HCT116 (cell line): ENCODE measurements at regions not wholly inside any gene's neighbourhood (a gene's known extent, or its start where the extent isn't known, plus 50 kb on each side); places are given as distances from the start of the nearest gene placed in this dataset.
A peak's percentile ranks its signal among the peaks of the same experiment; 100 is the strongest.

ENCODE experiments used
- ATAC-seq: fragments of 200-7000 bp; cut with Tn5 transposase; 2 replicates; pipeline ENCODE4 v1.9.1; 2020; ENCODE audit warnings: mild to moderate bottlenecking, moderate library complexity
- BruUV-seq: library from RNA; stranded (reverse); fragments of 400-500 nt; replicated peaks from 2 replicates; lab custom pipeline; 2021; lab: Mats Ljungman, UMichigan
- CTCF ChIA-PET: fragments of 300-600 bp; sonication (Branson Sonifier 250); formaldehyde crosslinking; loops from one replicate; lab custom pipeline; 2021; ENCODE audit warnings: antibody characterized with exemption; lab: Charles Lee
- POLR2A ChIA-PET: fragments of 300-600, 350-600 bp; sonication (Branson Sonifier 250); formaldehyde crosslinking; loops from one replicate; lab custom pipeline; 2021; ENCODE audit warnings: antibody characterized with exemption; lab: Charles Lee
- RAD21 ChIA-PET, 2 experiments: fragments of 300-600 bp; sonication (Branson Sonifier 250); formaldehyde crosslinking; loops; one replicate each; lab custom pipeline; 2023; ENCODE audit warnings: low total read pairs in 2 of 2; ENCODE audit not compliant: uncharacterized antibody in 2 of 2, unreplicated experiment in 2 of 2, low non-redundant PET in 1 of 2; lab: Charles Lee
- DNase-seq: peaks from one replicate; pipeline ENCODE4 v3.0.0-alpha.2; 2010; ENCODE audit warnings: low read depth, low spot score
- H2AFZ ChIP-seq: fragments of 200-600 bp; shearing (Covaris generic), sonication (generic); 2 replicates; pipeline ENCODE4 v1.6.1; 2017; ENCODE audit warnings: low read depth, mixed run types, mixed read lengths, antibody characterized with exemption, low read length; ENCODE audit not compliant: poor library complexity, severe bottlenecking
- H3K27ac ChIP-seq: 2 replicates; pipeline ENCODE4 v1.5.1; 2012; ENCODE audit warnings: low read depth, low read length
- H3K27me3 ChIP-seq: fragments of 200-600 bp; sonication (generic); 2 replicates; pipeline ENCODE4 v1.6.1; 2016; ENCODE audit warnings: mixed run types, low read length, mixed read lengths; ENCODE audit not compliant: insufficient read depth
- H3K36me3 ChIP-seq, 2 experiments: fragments of 200-500 bp in 1 of 2; fragments of 200-600 bp in 1 of 2; sonication (Bioruptor generic) in 1 of 2; sonication (generic) in 1 of 2; 2 replicates each; pipeline versions ENCODE4 v1.5.1 to v1.6.1; 2014 to 2016; ENCODE audit warnings: low read length in 2 of 2, inconsistent platforms in 1 of 2, mixed read lengths in 1 of 2, mixed run types in 1 of 2; ENCODE audit not compliant: insufficient read depth in 2 of 2, control insufficient read depth in 1 of 2
- H3K4me1 ChIP-seq, 2 experiments: fragments of 200-600 bp in 1 of 2; sonication (generic) in 1 of 2; 2 replicates each; pipeline versions ENCODE4 v1.5.1 to v1.6.1; 2012 to 2017; ENCODE audit warnings: low read length in 2 of 2, inconsistent platforms in 1 of 2, mild to moderate bottlenecking in 1 of 2, mixed read lengths in 1 of 2, mixed run types in 1 of 2, moderate library complexity in 1 of 2; ENCODE audit not compliant: insufficient read depth in 2 of 2, control insufficient read depth in 1 of 2
- H3K4me2 ChIP-seq: fragments of 200-600 bp; sonication (generic); 2 replicates; pipeline ENCODE4 v1.6.1; 2017; ENCODE audit warnings: mixed run types, low read length, mixed read lengths
- H3K4me3 ChIP-seq, 2 experiments: fragments of 200-600 bp in 1 of 2; sonication (generic) in 1 of 2; replicated peaks in 1 of 2; 2 replicates each; pipeline ENCODE4 v1.5.1; 2011 to 2016; ENCODE audit warnings: low read length in 2 of 2, control low read depth in 1 of 2, low read depth in 1 of 2, mild to moderate bottlenecking in 1 of 2, mixed read lengths in 1 of 2, mixed run types in 1 of 2
- H3K79me2 ChIP-seq: fragments of 200-600 bp; sonication (generic); 2 replicates; pipeline ENCODE4 v1.6.1; 2017; ENCODE audit warnings: mild to moderate bottlenecking, mixed run types, low read length, moderate library complexity, mixed read lengths; ENCODE audit not compliant: insufficient read depth
- H3K9ac ChIP-seq: fragments of 200-600 bp; sonication (generic); 2 replicates; pipeline ENCODE4 v1.6.1; 2016; ENCODE audit warnings: low read length, mixed read lengths
- H3K9me2 ChIP-seq: fragments of 200-600 bp; sonication (generic), shearing (Covaris generic); 2 replicates; pipeline ENCODE4 v1.6.1; 2017; ENCODE audit warnings: mixed run types, mild to moderate bottlenecking, moderate library complexity; ENCODE audit not compliant: insufficient read depth
- H3K9me3 ChIP-seq, 2 experiments: fragments of 200-500 bp in 1 of 2; fragments of 200-600 bp in 1 of 2; sonication (Bioruptor generic) in 1 of 2; sonication (generic) in 1 of 2; 2 replicates each; pipeline ENCODE4 v1.6.1; 2014 to 2017; ENCODE audit warnings: low read length in 2 of 2, mixed read lengths in 2 of 2, inconsistent platforms in 1 of 2, low read depth in 1 of 2, mild to moderate bottlenecking in 1 of 2, mixed run types in 1 of 2, moderate library complexity in 1 of 2; ENCODE audit not compliant: control insufficient read depth in 1 of 2, insufficient read depth in 1 of 2
- H4K20me1 ChIP-seq: fragments of 200-600 bp; sonication (generic), shearing (Covaris generic); 2 replicates; pipeline ENCODE4 v1.6.1; 2017; ENCODE audit warnings: mixed run types, mild to moderate bottlenecking, moderate library complexity; ENCODE audit not compliant: insufficient read depth
- ATF3 ChIP-seq: IDR thresholded peaks from 2 replicates; pipeline ENCODE4 v1.6.1; 2012
- CBX3 ChIP-seq: IDR thresholded peaks from 2 replicates; pipeline ENCODE4 v1.6.1; 2012; ENCODE audit warnings: low read depth
- ELF1 ChIP-seq: IDR thresholded peaks from 2 replicates; pipeline ENCODE4 v1.6.1; 2012; ENCODE audit warnings: low read depth, borderline replicate concordance
- EZH2 ChIP-seq: fragments of 200-600 bp; sonication (generic); IDR thresholded peaks from 2 replicates; pipeline ENCODE4 v1.6.1; 2017; ENCODE audit warnings: antibody characterized with exemption, mixed run types
- FOSL1 ChIP-seq: IDR thresholded peaks from 2 replicates; pipeline ENCODE4 v1.6.1; 2012; ENCODE audit warnings: low read depth
- JUND ChIP-seq: IDR thresholded peaks from 2 replicates; pipeline ENCODE4 v1.6.1; 2012
- MAX ChIP-seq: IDR thresholded peaks from 2 replicates; pipeline ENCODE4 v1.6.1; 2012
- POLR2A ChIP-seq: IDR thresholded peaks from 2 replicates; pipeline ENCODE4 v1.7.0; 2011; ENCODE audit warnings: borderline replicate concordance; ENCODE audit not compliant: insufficient read depth, insufficient read length; ENCODE audit errors: extremely low read depth
- POLR2AphosphoS5 ChIP-seq: IDR thresholded peaks from 2 replicates; pipeline ENCODE4 v1.6.1; 2011; ENCODE audit warnings: mild to moderate bottlenecking, low read depth, low read length, moderate library complexity
- RAD21 ChIP-seq: IDR thresholded peaks from 2 replicates; pipeline ENCODE4 v1.6.1; 2012; ENCODE audit warnings: low read depth, mild to moderate bottlenecking
- REST ChIP-seq: IDR thresholded peaks from 2 replicates; pipeline ENCODE4 v1.6.1; 2012; ENCODE audit warnings: low read depth
- TCF7L2 ChIP-seq: IDR thresholded peaks from 2 replicates; pipeline ENCODE4 v1.7.0; 2011; ENCODE audit warnings: borderline replicate concordance, inconsistent platforms; ENCODE audit not compliant: insufficient read depth, insufficient read length; ENCODE audit errors: extremely low read depth
- ZNF274 ChIP-seq: fragments of 200-500 bp; sonication (Bioruptor generic); IDR thresholded peaks from 2 replicates; pipeline ENCODE4 v1.6.1; 2014; ENCODE audit warnings: mild to moderate bottlenecking, low read depth, low read length, inconsistent platforms
- intact Hi-C: fragments of 100-400 bp; cut with micrococcal nuclease; formaldehyde crosslinking; loops from 2 replicates; pipeline ENCODE4 v1.10.0; 2022

GRCh38 chr14:32021341-32021740 lies 55.8 kb upstream of the ARHGAP5 start:
- no peak for ATAC-seq
- Histone ChIP-seq H3K27ac (peak overlapping the region; percentile 16; the same call in 1 of the 2 replicates), H4K20me1 (no peaks in the 10 kb centered on the region), H3K4me1 (0 out of 4 replicates have a peak, but pooled peaks cover 2 to 3% of the 10 kb centered on the region in 2 experiments), H3K4me2 (no peak overlapping the region), H3K9me2 (no peaks in the 10 kb centered on the region), H3K9me3 (no peaks in the 10 kb centered on the region), H3K4me3 (no peak overlapping the region), H3K79me2 (no peaks in the 10 kb centered on the region), H2AFZ (no peak overlapping the region), H3K36me3 (no peaks in the 10 kb centered on the region), H3K27me3 (no peaks in the 10 kb centered on the region), H3K9ac (no peak overlapping the region)
- intact Hi-C loops: no loop called here
- TF ChIP-seq TCF7L2 (no peak), MAX (no peak), REST (no peak), FOSL1 (no peak), ZNF274 (no peak), RAD21 (no peak), POLR2A (no peak), ELF1 (no peak), JUND (no peak), ATF3 (no peak), CBX3 (no peak), EZH2 (no peak), POLR2AphosphoS5 (no peak)
- POLR2A ChIA-PET: no interaction called here
- RAD21 ChIA-PET: no interaction called here
- CTCF ChIA-PET: no interaction called here
- BruUV-seq: no TSS peak
- DNase-seq: no peak
